GM20000 (cell line): ENCODE measurements at regions not wholly inside any gene's neighbourhood (a gene's known extent, or its start where the extent isn't known, plus 50 kb on each side); places are given as distances from the start of the nearest gene placed in this dataset.

Experiments used
- DNase-seq: peaks from one replicate; pipeline ENCODE4 v3.0.0; 2012; ENCODE audit warnings: low spot score
- CTCF ChIP-seq: IDR thresholded peaks from 2 replicates; pipeline ENCODE4 v1.5.1; 2012; ENCODE audit warnings: mild to moderate bottlenecking, control low read depth; ENCODE audit errors: extremely low read depth, missing control alignments

- DNase-seq, result no peak
Observed at GRCh38 chr9:78858266-78858665, 561.3 kb downstream of the PSAT1 start.

GRCh38 chr9:78860801-78861475 is 564.0 kb downstream of the PSAT1 start:
- no peak for TF ChIP-seq CTCF
- DNase-seq, result no peak

More at GRCh38 chr9:78858266-78858665, 561.3 kb downstream of the PSAT1 start:
- TF ChIP-seq CTCF, result no peak

- TF ChIP-seq CTCF, result no peak
- DNase-seq, result no peak
Observed at GRCh38 chr9:78863531-78863930, 566.6 kb downstream of the PSAT1 start.

- TF ChIP-seq CTCF, result no peak
- DNase-seq, result no peak
Observed at GRCh38 chr9:78865737-78866136, 568.8 kb downstream of the PSAT1 start.

- TF ChIP-seq CTCF, result no peak
- DNase-seq, result no peak
Observed at GRCh38 chr9:78866207-78867132, 569.5 kb downstream of the PSAT1 start.

GRCh38 chr9:78871086-78871451 is 574.1 kb downstream of the PSAT1 start:
- no peak for TF ChIP-seq CTCF

More at GRCh38 chr9:78871086-78871451, 574.1 kb downstream of the PSAT1 start:
- DNase-seq, result no peak
